ENCODE measurements at regions not wholly inside any gene's neighbourhood (a gene's known extent, or its start where the extent isn't known, plus 50 kb on each side); places are given as distances from the start of the nearest gene placed in this dataset.

- Histone ChIP-seq H3K9me3 (no peaks in the 10 kb centered on the region), H3K4me3 (no peak overlapping the region), H3K4me1 (no peaks in the 10 kb centered on the region), H3K27ac (no peak overlapping the region), H3K27me3 (no peaks in the 10 kb centered on the region), H3K36me3 (no peaks in the 10 kb centered on the region)
- in situ Hi-C loops (cut with MboI; ENCODE audit: low sequenced_read_pairs in 4 of 4): no loop called here
- no peak for TF ChIP-seq CTCF (IDR thresholded peaks at IDR 0.05 in 4 of 5, conservative IDR thresholded peaks at IDR 0.05 in 1 of 5)
- TF ChIP-seq POLR2A (IDR thresholded peaks at IDR 0.05): no peak
- ATAC-seq: no peak
- intact Hi-C loops (cut with DNase I; ENCODE audit: low total_unique reads): no loop called here
- DNase-seq: no peak
Measured at GRCh38 chr15:39191871-39192291, 389.0 kb upstream of the THBS1 start.

GRCh38 chr15:39192351-39192750 lies 388.5 kb upstream of the THBS1 start:
- H3K27me3 ChIP-seq: no peaks in the 10 kb centered on the region
- in situ Hi-C loops (cut with MboI; ENCODE audit: low sequenced_read_pairs in 4 of 4): no loop called here

GRCh38 chr15:39192979-39193560 lies 387.8 kb upstream of the THBS1 start:
- intact Hi-C loops (cut with DNase I; ENCODE audit: low total_unique reads): no loop called here
- in situ Hi-C loops (cut with MboI; ENCODE audit: low sequenced_read_pairs in 4 of 4): no loop called here
- ATAC-seq: no peak

More at GRCh38 chr15:39192351-39192750, 388.5 kb upstream of the THBS1 start:
- H3K27ac ChIP-seq: no peak overlapping the region
- no peak overlapping the region for H3K4me3 ChIP-seq
- ATAC-seq (no peak), DNase-seq (no peak)
- intact Hi-C loops (cut with DNase I; ENCODE audit: low total_unique reads): no loop called here
- H3K4me1 ChIP-seq: no peaks in the 10 kb centered on the region
- H3K9me3 ChIP-seq: no peaks in the 10 kb centered on the region
- no peaks in the 10 kb centered on the region for H3K36me3 ChIP-seq
- TF ChIP-seq CTCF (IDR thresholded peaks at IDR 0.05 in 4 of 5, conservative IDR thresholded peaks at IDR 0.05 in 1 of 5): no peak
- no peak for TF ChIP-seq POLR2A (IDR thresholded peaks at IDR 0.05)

GRCh38 chr15:39193611-39194010 lies 387.3 kb upstream of the THBS1 start:
- Histone ChIP-seq H3K4me3 (no peak overlapping the region), H3K4me1 (no peaks in the 10 kb centered on the region), H3K36me3 (no peaks in the 10 kb centered on the region), H3K9me3 (no peaks in the 10 kb centered on the region), H3K27ac (no peak overlapping the region), H3K27me3 (no peaks in the 10 kb centered on the region)
- TF ChIP-seq POLR2A (IDR thresholded peaks at IDR 0.05): no peak
- TF ChIP-seq CTCF (IDR thresholded peaks at IDR 0.05 in 4 of 5, conservative IDR thresholded peaks at IDR 0.05 in 1 of 5): no peak
- no peak for DNase-seq
- no peak for ATAC-seq
- intact Hi-C loops (cut with DNase I; ENCODE audit: low total_unique reads) (no loop called here), in situ Hi-C loops (cut with MboI; ENCODE audit: low sequenced_read_pairs in 4 of 4) (no loop called here)

More at GRCh38 chr15:39192979-39193560, 387.8 kb upstream of the THBS1 start:
- no peaks in the 10 kb centered on the region for H3K9me3 ChIP-seq
- no peaks in the 10 kb centered on the region for H3K4me1 ChIP-seq
- H3K27me3 ChIP-seq: no peaks in the 10 kb centered on the region
- no peak overlapping the region for H3K27ac ChIP-seq
- TF ChIP-seq CTCF (IDR thresholded peaks at IDR 0.05 in 4 of 5, conservative IDR thresholded peaks at IDR 0.05 in 1 of 5): no peak
- TF ChIP-seq POLR2A (IDR thresholded peaks at IDR 0.05): no peak
- no peaks in the 10 kb centered on the region for H3K36me3 ChIP-seq
- H3K4me3 ChIP-seq: no peak overlapping the region
- DNase-seq: no peak
